Frontal cortex (tissue), 3 donors: ENCODE measurements at regions not wholly inside any gene's neighbourhood (a gene's known extent, or its start where the extent isn't known, plus 50 kb on each side); places are given as distances from the start of the nearest gene placed in this dataset.
"Not testable (repeated sequence)": the region's sequence is repeated elsewhere in the genome, so short reads cannot be mapped to it uniquely, and the experiment has no call there.

Source experiments
- DNase-seq, 2 donors: peaks; one replicate each; pipeline ENCODE4 v3.0.0; 2012; ENCODE audit warnings: low spot score in 2 of 2
- FAIRE-seq: peaks from 2 replicates; lab custom pipeline; 2012; peaks lifted over from hg19 to GRCh38; lab: Jason Lieb, UNC
- donor health status: control.
- donor health status: control.
- donor health status: control.

GRCh38 chr2:48175254-48175653 is 139.2 kb upstream of the FOXN2 start:
- no peak for FAIRE-seq
- no peak for DNase-seq

DNA sequence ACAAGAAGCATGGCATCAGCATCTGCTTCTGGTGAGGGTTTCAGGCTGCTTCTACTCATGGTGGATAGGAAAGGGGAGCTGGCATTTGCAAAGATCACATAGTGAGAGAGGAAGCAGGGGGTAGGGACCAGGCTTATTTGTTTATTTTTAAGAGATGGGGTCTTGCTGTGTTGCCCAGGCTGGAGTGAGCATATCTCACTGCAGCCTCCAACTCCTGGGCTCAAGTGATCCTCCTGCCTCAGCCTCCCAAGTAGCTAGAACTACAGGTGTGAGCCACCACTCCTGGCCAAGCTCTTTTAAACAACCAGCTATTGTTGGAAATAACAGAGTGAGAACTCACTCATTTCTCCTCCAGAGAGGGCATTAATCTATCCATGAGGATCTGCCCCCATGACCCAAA is 138.8 kb upstream of the FOXN2 start:
- DNase-seq, result no peak
- FAIRE-seq, result no peak

DNA sequence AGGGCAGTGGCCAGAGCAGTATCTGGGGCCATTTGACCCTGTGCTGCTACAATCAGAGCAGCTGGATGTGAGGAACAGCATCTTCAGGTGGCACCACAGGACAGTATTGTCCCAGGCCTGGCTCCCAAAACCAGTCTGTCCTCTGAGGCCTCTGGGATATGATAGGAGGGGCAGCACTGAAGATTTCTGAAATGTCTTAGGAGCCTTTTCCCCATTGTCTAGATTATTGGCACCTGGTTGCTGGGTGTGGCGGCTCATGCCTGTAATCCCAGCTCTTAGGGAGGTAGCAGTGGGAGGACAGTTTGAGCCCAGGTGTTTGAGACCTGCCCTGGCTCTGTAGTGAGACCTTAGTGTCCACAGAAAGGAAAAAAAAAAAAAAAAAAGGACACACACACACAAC is 137.6 kb upstream of the FOXN2 start:
- FAIRE-seq (no peak), DNase-seq (no peak)

GRCh38 chr2:48178611-48179010 is 135.9 kb upstream of the FOXN2 start:
- DNase-seq, result no peak
- no peak for FAIRE-seq

GRCh38 chr2:48180557-48180956 is 133.9 kb upstream of the FOXN2 start:
- FAIRE-seq, result no peak
- no peak for DNase-seq

- FAIRE-seq (no peak), DNase-seq (no peak)
These were observed 131.2 kb upstream of the FOXN2 start for GRCh38 chr2:48183276-48183675.

DNA sequence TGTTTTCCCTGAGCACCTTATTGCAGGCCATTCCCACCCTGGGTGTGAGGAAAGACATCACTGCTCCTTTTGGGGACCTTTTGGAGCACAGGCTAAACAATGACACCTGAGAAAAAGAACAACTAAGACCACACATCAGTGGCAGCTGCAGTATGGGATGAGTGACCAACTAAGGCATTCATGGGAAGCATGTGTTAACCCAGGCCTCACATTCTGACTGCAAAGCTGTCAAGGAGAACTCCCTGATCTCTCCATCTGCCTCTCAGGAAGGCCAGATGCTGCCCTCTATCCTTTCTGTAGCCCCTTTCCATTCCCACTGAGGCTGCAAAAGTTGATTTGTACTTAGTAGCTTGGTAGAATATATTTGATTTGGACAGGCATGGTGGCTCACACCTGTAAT is 130.5 kb upstream of the FOXN2 start:
- no peak for DNase-seq
- FAIRE-seq, result no peak

GRCh38 chr2:48187503-48187902 is 127.0 kb upstream of the FOXN2 start:
- DNase-seq, result no peak

GRCh38 chr2:48189552-48190228 is 124.8 kb upstream of the FOXN2 start:
- no peak for DNase-seq
- FAIRE-seq, result no peak

More at GRCh38 chr2:48187503-48187902, 127.0 kb upstream of the FOXN2 start:
- no peak for FAIRE-seq

DNA sequence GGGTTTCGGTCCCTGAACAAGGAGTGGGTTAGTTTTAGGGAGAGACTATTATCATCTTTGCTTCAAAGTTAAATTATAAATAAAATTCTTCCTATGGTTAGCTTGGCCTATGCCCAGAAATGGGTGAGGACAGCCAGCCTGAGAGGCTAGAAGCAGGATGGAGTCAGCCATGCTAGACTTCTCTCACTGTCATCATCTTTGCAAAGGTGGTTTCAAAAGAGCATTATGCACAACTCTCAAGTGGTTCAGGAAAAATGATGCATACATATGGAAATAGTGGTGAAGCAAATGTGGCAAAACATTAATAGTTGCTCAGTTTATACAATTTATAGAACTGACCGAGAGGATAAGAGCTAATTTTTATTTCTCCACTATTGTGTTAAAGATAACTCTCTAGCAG is 124.3 kb upstream of the FOXN2 start:
- FAIRE-seq, result no peak

DNA sequence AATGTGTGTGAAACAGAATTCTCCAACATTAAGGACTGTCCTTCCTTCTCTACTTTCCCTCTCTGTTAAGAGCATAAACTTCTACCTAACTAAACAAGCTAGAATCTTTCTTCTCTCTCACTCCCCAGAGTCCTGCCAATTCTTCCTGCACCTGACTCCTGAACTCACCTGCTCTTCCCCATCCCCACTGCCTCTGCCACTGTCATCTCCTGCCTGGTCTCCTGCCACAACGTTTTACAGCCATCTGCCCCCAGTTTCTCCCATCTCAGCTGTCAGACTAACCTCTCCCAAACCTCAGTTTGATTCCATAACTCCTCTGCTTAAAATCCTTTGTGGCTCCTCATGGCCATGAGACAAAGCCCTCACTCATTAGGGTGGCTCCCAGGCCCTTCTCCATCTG is 119.8 kb upstream of the FOXN2 start:
- DNase-seq, result no peak

More for the DNA sequence above, 124.3 kb upstream of the FOXN2 start:
- DNase-seq, result no peak

DNA sequence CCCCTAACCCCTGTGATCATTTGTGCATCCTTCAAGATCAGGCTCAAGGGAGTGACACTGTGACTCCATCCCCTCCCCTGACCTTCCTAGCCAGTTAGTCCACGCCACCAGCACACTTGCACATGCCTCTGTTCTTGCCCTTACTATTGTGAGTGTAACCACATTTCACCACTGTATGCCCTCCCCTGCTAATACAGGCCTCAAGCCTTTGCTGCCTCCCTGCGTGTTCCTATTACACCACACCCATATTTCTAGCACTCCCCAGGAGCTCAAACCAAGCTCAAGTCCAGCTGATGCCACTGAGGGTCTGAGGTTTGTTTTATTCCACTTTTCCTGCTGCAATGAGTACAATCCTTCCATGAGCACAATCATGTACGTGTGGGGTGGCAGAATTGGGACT is 119.3 kb upstream of the FOXN2 start:
- DNase-seq, result no peak
- no peak for FAIRE-seq

More for the DNA sequence above, 119.8 kb upstream of the FOXN2 start:
- no peak for FAIRE-seq

DNA sequence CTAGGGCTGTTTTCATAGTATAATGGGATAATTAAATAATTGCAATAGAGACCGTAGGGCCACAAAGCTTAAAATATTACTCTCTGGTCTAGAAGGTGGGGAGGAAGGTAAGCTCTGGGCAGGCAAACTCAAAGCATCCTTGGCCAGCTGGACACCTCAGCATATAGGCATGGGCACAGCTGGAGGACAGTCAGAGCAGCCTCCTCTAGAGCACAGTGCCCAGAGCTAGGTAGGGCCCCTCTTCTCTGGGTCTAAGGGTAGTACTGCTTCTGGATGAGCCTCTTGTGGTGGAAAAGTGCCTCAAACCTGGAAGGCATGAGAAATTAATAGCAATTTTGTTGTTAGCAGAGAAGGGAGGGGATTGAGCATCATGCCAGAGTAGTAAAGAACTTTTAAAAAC is 116.9 kb upstream of the FOXN2 start:
- no peak for FAIRE-seq
- DNase-seq, result no peak

- DNase-seq, result no peak
- no peak for FAIRE-seq
These were observed 116.1 kb upstream of the FOXN2 start for GRCh38 chr2:48198371-48198770.

- no peak for FAIRE-seq
- no peak for DNase-seq
These were observed 115.4 kb upstream of the FOXN2 start for GRCh38 chr2:48199070-48199469.

- DNase-seq (no peak), FAIRE-seq (no peak)
These were observed 113.7 kb upstream of the FOXN2 start for GRCh38 chr2:48200620-48201293.

DNA sequence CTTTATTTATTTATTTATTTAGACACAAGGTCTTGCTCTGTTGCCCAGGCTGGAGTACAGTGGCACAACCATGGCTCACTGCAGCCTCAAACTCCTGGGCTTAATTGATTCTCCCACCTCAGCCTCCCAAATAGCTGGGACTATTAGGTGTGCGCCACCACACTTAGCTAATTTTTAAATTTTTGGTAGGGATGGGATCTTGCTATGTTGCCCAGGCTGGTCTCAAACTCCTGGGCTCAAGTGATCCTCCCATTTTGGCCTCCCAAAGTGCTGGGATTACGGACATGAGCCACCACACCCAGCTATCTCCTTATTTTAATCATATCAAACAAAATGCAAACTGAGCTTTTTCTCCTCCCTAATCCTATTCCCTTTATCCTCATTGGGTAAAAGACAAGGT is 113.0 kb upstream of the FOXN2 start:
- DNase-seq, FAIRE-seq: not testable (repeated sequence)

- no peak for FAIRE-seq
These were observed 111.4 kb upstream of the FOXN2 start for GRCh38 chr2:48202863-48203642.

DNA sequence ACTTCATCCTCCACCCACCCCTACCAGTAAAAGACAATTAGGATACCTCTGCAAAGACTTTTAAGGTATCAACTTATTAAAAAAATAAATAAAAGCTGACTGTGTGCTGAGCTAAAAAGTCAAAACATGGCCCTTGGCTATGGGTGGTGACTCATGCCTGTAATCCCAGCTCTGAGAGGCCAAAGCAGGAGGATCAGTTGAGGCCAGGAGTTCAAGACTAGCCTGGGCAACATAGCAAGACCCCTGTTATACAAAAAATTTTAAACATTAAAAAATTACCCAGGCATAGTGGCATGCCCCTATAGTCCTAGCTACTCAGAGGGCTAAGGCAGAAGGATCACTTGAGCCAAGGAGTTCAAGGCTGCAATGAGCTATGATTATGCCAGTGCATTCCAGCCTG is 110.8 kb upstream of the FOXN2 start:
- DNase-seq (no peak), FAIRE-seq (no peak)

More at GRCh38 chr2:48202863-48203642, 111.4 kb upstream of the FOXN2 start:
- DNase-seq, result no peak

DNA sequence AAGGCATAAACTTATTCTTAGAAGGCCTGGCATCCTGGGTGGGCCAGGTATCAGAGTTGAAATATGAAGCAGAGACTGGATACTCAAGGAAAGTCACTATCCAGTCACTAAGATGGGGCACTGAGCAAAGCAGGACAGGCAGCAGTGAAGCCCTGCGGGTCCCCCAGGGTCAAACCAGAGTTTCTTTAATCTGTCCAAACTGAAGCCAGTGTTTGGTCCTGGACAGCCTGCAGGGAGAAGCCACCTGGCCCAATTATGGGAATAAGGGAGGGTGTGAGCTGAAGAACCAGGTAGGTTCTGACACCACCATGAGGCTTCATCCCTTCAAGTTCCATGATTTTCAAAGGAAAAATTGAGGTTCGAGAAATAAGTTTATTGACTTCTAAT is 109.7 kb upstream of the FOXN2 start:
- DNase-seq, result no peak
- FAIRE-seq, result no peak
